GM18526 (cell line): ENCODE measurements at regions not wholly inside any gene's neighbourhood (a gene's known extent, or its start where the extent isn't known, plus 50 kb on each side); places are given as distances from the start of the nearest gene placed in this dataset.

Experiments
- POLR2A ChIP-seq: IDR thresholded peaks from 3 replicates; pipeline ENCODE4 v1.6.1; 2011; ENCODE audit not compliant: insufficient read length; ENCODE audit errors: extremely low read depth

DNA sequence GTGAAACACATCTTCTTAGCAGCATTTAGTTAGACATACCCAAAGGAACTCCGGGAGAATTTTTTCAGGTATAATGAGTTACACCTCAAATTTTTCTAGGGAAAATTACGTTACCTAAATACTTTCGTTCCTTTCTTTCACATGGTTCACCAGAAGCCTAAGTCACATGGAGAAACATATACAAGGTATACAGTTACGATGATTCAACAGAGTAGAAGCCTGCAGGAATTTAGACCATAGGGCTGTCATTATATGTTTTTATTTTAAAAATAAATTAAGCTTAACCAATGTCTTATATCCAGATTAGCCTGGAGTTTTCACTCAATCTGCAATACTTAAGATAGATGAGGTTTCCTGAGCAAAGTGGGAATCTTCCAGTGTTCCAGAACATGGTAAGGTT, 549.5 kb upstream of the JARID2 start:
- TF ChIP-seq POLR2A = no peak

GRCh38 chr6:14697427-14697826, 548.4 kb upstream of the JARID2 start:
- no peak for TF ChIP-seq POLR2A

- no peak for TF ChIP-seq POLR2A
These were observed 545.9 kb upstream of the JARID2 start for GRCh38 chr6:14699803-14700601.

DNA sequence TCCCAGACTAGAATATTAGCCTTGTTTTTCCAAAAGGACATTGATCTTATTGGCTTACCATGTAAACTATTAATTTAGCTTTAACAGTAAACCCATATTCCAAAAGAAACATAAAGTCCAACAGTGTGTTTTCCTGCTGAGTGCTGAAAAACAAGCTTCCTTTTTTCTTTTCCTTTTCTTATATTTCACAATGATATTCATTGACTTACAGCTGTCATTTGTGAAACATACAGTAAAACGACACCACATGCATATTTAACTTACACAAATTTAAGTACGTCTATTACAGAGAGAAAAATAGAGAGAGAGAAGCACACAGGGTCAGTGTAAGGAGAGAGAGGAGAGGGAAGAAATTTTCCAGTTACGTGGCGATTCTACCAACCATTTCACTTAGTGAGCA, 543.9 kb upstream of the JARID2 start:
- TF ChIP-seq POLR2A = no peak

DNA sequence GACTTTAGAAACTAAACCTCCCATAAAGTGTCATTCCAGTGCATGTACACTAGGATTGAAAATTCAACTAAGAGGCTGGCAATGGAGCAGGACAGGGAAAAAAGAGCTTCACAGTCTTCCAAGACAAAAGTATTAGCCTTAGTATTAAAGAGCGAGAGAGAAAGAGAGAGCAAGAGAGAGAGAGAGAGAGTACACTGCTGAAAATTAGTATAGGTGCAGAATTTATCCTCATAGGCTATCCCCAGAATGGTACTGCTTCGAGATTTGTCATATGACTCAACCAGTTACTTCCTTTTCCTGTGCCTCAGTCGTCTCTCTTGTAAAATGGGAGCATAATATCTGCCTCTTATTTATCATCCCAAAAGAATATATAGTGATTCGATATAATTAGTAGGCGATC, 543.2 kb upstream of the JARID2 start:
- no peak for TF ChIP-seq POLR2A

- TF ChIP-seq POLR2A = no peak
These were observed 542.3 kb upstream of the JARID2 start for GRCh38 chr6:14703586-14703985.

GRCh38 chr6:14704383-14705271, 541.2 kb upstream of the JARID2 start:
- no peak for TF ChIP-seq POLR2A

DNA sequence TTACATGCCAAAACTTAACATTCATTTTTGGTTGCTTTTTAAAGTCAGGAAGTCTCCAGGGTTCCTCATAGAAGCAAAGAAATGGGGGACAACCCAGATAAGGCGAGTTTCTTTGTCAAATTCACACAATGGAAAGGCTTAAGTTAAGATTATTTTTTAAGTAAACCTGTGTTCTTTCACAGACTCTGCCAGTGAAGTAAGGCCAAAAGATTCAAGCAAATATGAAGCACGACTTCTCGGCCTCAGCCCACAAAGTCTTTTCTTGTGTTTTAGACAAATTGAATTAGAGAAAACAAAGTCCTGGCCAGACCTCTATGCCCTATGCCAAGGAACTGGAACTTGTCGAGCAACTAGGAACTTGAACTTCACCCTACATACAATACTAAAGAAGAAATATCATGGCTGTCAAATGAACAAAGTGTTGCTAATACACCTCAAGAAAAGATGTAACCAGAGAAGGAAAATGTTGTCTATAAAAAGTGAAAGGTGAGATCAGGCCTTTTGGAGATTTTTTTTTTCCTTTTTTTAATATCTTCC, 540.0 kb upstream of the JARID2 start:
- TF ChIP-seq POLR2A = no peak

DNA sequence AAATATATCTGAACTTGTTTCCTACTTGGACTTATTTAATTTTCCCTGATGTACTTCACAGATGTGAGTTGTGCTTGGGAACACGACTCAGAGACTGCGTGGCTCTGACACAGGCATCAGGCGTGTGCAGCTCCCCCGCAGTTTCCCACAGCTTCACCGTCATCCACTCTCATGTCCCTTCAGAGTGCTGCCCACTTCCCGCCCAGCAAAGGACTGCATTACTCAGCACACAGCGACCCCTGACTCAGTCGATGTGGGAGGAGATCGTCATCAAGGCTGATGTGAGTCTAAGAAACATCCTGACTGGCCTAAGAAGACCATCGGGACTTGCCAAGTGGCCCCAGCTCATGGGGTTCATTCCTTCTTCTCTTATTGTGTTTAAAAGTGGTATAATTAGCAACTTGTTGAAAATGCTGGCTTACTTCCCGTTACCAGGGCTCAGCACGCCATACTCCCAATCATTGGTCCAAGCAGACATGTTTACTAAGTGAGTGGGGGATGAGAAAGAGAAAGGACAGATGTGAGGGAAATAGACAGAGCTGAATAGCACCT, 539.4 kb upstream of the JARID2 start:
- no peak for TF ChIP-seq POLR2A

- no peak for TF ChIP-seq POLR2A
These were observed 538.6 kb upstream of the JARID2 start for GRCh38 chr6:14707276-14707675.

- no peak for TF ChIP-seq POLR2A
These were observed 537.9 kb upstream of the JARID2 start for GRCh38 chr6:14707971-14708465.

DNA sequence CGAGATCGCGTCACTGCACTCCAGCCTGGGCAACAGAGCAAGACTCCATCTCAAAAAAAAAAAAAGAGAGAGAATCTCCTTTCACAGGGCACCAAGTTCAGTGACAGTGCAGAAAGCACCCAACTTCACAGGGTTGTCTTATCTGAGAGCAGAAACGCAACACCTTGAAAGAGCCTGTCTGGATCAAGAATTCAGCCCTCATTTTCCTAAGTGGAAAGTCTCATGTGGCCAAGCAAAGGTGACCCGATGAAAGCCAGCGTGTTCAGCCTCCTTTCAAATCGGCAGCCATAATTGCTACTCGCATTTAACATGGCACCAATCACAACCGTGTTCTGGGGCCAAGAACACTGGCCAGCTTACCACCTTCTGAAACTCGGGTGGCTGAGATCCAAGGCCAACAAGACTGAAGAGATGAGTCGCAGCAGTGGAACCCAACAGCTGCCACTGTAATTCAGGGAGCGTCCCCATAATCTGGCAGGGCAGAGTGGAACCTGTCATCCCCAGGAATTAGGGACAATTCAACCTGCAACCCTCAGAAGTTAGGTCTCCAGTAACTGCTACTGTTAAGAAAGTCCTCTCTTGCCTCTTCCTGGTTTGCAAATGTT, 536.7 kb upstream of the JARID2 start:
- no peak for TF ChIP-seq POLR2A

GRCh38 chr6:14709900-14710299, 536.0 kb upstream of the JARID2 start:
- no peak for TF ChIP-seq POLR2A

DNA sequence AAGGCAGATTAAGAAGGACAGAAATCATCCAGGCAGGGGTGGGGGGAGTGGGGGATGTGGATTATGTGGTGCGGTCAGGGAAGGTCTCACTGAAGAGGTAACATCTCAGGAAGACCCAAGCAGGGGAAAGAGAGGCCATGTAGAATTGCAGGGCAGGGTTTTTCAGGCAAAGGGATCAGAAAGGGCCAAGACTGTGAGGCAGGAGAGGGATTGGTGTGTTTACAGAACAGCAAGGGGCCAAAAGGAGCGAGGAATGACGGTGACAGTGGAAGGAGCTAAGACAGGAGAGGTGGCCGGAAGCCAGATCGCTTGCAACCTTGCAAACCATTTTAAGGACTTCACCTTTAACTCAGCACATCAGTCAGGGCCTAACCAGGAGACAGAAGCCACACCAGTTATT, 535.4 kb upstream of the JARID2 start:
- TF ChIP-seq POLR2A = no peak

DNA sequence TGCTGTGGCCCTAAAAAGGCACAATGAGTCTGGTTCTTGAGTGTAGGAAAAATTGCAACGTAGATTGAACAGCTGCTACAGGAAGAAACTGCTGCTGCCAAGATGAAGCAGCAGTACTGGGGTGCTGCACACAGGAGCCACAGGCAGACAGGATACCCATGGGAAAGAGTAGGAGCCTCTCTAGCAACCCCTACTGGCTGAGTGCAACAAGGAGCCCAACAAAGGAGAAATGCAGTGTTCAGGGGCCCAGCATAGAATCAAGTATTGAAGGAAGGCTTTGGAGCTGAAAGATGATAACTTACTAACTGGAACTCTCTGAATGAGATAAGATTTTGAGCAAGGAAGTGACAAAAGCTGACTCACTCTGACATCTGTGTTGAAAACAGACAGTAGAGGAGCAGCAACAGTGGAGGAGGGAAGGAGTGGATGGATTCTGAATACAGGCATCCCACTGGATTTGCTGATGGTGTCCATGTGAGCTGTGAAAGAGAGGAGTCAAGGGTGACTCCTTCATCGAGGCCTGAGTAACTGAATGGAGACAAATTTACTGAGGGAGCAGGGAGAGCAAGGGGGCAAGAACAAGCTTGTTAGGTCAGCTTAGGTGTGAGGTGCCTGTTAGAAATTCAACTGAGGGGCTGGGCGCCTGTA, 534.7 kb upstream of the JARID2 start:
- no peak for TF ChIP-seq POLR2A

DNA sequence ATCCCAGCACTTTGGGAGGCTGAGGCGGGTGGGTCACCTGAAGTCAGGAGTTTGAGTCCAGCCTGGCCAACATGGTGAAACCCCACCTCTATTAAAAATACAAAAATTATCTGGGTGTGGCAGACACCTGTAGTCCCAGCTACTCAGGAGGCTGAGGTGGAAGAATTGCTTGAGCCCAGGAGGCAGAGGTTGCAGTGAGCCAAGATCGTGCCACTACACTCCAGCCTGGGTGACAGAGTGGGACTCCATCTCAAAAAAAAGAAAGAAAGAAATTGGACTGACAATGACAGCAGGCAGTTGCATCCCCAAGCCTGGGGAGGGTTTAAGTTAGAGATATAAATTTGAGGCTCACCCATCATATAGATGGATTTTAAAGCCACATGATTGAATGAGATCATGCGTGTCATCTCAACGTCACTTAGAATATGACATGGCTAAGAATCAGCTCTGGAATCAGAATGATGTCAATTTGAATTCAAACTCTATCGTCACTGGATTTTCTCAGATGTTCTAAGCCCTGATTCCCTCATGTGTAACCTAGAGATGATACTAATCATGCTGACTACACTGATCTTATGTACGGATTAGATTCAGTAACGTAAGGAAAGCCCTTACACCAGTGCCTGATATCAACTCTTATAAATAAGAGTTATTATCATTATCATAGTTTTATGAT, 534.0 kb upstream of the JARID2 start:
- no peak for TF ChIP-seq POLR2A
